ENCODE measurements at regions not wholly inside any gene's neighbourhood (a gene's known extent, or its start where the extent isn't known, plus 50 kb on each side); places are given as distances from the start of the nearest gene placed in this dataset.

GRCh38 chr2:138147796-138148195, 183.5 kb downstream of the HNMT start:
- Histone ChIP-seq H3K4me3 (ENCODE audit: low read length) (no peak overlapping the region), H3K36me3 (ENCODE audit: insufficient read depth, low read length) (no peaks in the 10 kb centered on the region), H3K4me1 (ENCODE audit: insufficient read depth, low read length) (no peaks in the 10 kb centered on the region), H3K9me3 (ENCODE audit: control insufficient read depth in 1 of 2, insufficient read depth in 1 of 2, low read length in 2 of 2) (no peaks in the 10 kb centered on the region), H3K27me3 (ENCODE audit: control insufficient read depth in 1 of 2, insufficient read depth in 2 of 2, low read length in 2 of 2) (no peaks in the 10 kb centered on the region), H3K27ac (ENCODE audit: low read depth in 1 of 2, low read length in 2 of 2) (no peak overlapping the region)
- no peaks in the 10 kb centered on the region for H3K4me1 Mint-ChIP-seq (ENCODE audit: low read depth)
- peaks cover 3% of the 10 kb centered on the region for H3K9me3 Mint-ChIP-seq
- CTCF ChIA-PET = no interaction called here
- DNase-seq = no peak
- intact Hi-C loops (cut with DNase I, micrococcal nuclease) = no loop called here
- H3K4me3 Mint-ChIP-seq = no peak overlapping the region
- no peak for TF ChIP-seq CTCF (IDR thresholded peaks at IDR 0.05)
- POLR2A ChIA-PET = no interaction called here
- no peaks in the 10 kb centered on the region for H3K36me3 Mint-ChIP-seq (ENCODE audit: low read depth)
- H3K27me3 Mint-ChIP-seq = no peaks in the 10 kb centered on the region
- no peak for ATAC-seq (ENCODE audit: poor library complexity)
- no peak overlapping the region for H3K27ac Mint-ChIP-seq

GRCh38 chr2:138155304-138155703, 191.0 kb downstream of the HNMT start:
- Histone ChIP-seq H3K4me3 (ENCODE audit: low read length) (no peak overlapping the region), H3K36me3 (ENCODE audit: insufficient read depth, low read length) (no peaks in the 10 kb centered on the region), H3K9me3 (ENCODE audit: control insufficient read depth in 1 of 2, insufficient read depth in 1 of 2, low read length in 2 of 2) (no peaks in the 10 kb centered on the region), H3K27me3 (ENCODE audit: control insufficient read depth in 1 of 2, insufficient read depth in 2 of 2, low read length in 2 of 2) (no peaks in the 10 kb centered on the region), H3K27ac (ENCODE audit: low read depth in 1 of 2, low read length in 2 of 2) (no peak overlapping the region), H3K4me1 (ENCODE audit: insufficient read depth, low read length) (no peaks in the 10 kb centered on the region)
- CTCF ChIA-PET = no interaction called here
- no peak for ATAC-seq (ENCODE audit: poor library complexity)
- TF ChIP-seq CTCF (IDR thresholded peaks at IDR 0.05) = no peak
- Mint-ChIP-seq H3K27ac (no peak overlapping the region), H3K27me3 (no peaks in the 10 kb centered on the region), H3K4me1 (ENCODE audit: low read depth) (no peaks in the 10 kb centered on the region), H3K36me3 (ENCODE audit: low read depth) (no peaks in the 10 kb centered on the region), H3K9me3 (no peaks in the 10 kb centered on the region), H3K4me3 (no peak overlapping the region)
- no peak for DNase-seq
- POLR2A ChIA-PET = no interaction called here
- intact Hi-C loops (cut with DNase I, micrococcal nuclease) = no loop called here

GRCh38 chr2:138157372-138157771, 193.1 kb downstream of the HNMT start:
- Mint-ChIP-seq H3K27ac (no peak overlapping the region), H3K27me3 (no peaks in the 10 kb centered on the region), H3K4me3 (no peak overlapping the region), H3K9me3 (no peaks in the 10 kb centered on the region), H3K4me1 (ENCODE audit: low read depth) (no peaks in the 10 kb centered on the region), H3K36me3 (ENCODE audit: low read depth) (no peaks in the 10 kb centered on the region)
- no peaks in the 10 kb centered on the region for H3K27me3 ChIP-seq (ENCODE audit: control insufficient read depth in 1 of 2, insufficient read depth in 2 of 2, low read length in 2 of 2)
- ChIA-PET POLR2A (no interaction called here), CTCF (no interaction called here)
- no peak for DNase-seq
- H3K36me3 ChIP-seq (ENCODE audit: insufficient read depth, low read length) = no peaks in the 10 kb centered on the region
- H3K4me3 ChIP-seq (ENCODE audit: low read length) = no peak overlapping the region
- no peak overlapping the region for H3K27ac ChIP-seq (ENCODE audit: low read depth in 1 of 2, low read length in 2 of 2)
- no peak for TF ChIP-seq CTCF (IDR thresholded peaks at IDR 0.05)
- intact Hi-C loops (cut with DNase I, micrococcal nuclease) = no loop called here
- ATAC-seq (ENCODE audit: poor library complexity) = no peak
- no peaks in the 10 kb centered on the region for H3K4me1 ChIP-seq (ENCODE audit: insufficient read depth, low read length)
- no peaks in the 10 kb centered on the region for H3K9me3 ChIP-seq (ENCODE audit: control insufficient read depth in 1 of 2, insufficient read depth in 1 of 2, low read length in 2 of 2)

Data from CD4-positive, alpha-beta T cell (primary cell).